Gastroesophageal sphincter (tissue), 4 donors: ENCODE measurements at regions not wholly inside any gene's neighbourhood (a gene's known extent, or its start where the extent isn't known, plus 50 kb on each side); places are given as distances from the start of the nearest gene placed in this dataset.

Experiments used
- ATAC-seq: fragments of 150-250 bp; one replicate; pipeline ENCODE4 v1.9.1; 2016; ENCODE audit warnings: mild to moderate bottlenecking, moderate library complexity
- H3K27ac ChIP-seq, 4 donors: fragments of 200-600 bp; sonication (generic) in 3 of 4; 1 replicate in 3 of 4; 2 replicates in 1 of 4; pipeline ENCODE4 v1.5.1; 2016 to 2019
- H3K27me3 ChIP-seq: fragments of 200-600 bp; sonication (generic); one replicate; pipeline ENCODE4 v1.5.1; 2019
- H3K36me3 ChIP-seq, 2 donors: fragments of 200-600 bp; sonication (generic); one replicate each; pipeline ENCODE4 v1.5.1; 2019; ENCODE audit warnings: control low read depth in 1 of 2
- H3K4me1 ChIP-seq, 3 donors: fragments of 200-600 bp; sonication (generic); 1 replicate in 2 of 3; 2 replicates in 1 of 3; pipeline ENCODE4 v1.5.1; 2016 to 2019; ENCODE audit warnings: control low read depth in 2 of 3
- H3K4me3 ChIP-seq, 2 donors: fragments of 200-600 bp; sonication (generic); one replicate each; pipeline ENCODE4 v1.5.1; 2019; ENCODE audit warnings: mild to moderate bottlenecking in 1 of 2, moderate library complexity in 1 of 2
- H3K9me3 ChIP-seq, 3 donors: fragments of 200-600 bp; sonication (generic); one replicate each; pipeline ENCODE4 v1.5.1; 2017 to 2019; ENCODE audit warnings: control low read depth in 2 of 3
- EP300 ChIP-seq: sonication (generic); formaldehyde crosslinking; IDR thresholded peaks from one replicate; pipeline ENCODE4 v1.6.1; 2017; ENCODE audit warnings: antibody characterized with exemption, mild to moderate bottlenecking
- POLR2A ChIP-seq, 2 donors: fragments of 450-650 bp; IDR thresholded peaks; one replicate each; pipeline ENCODE4 v1.6.1; 2017; ENCODE audit warnings: antibody characterized with exemption in 2 of 2, mild to moderate bottlenecking in 2 of 2, moderate library complexity in 1 of 2
- POLR2AphosphoS5 ChIP-seq: sonication (generic); formaldehyde crosslinking; IDR thresholded peaks from one replicate; pipeline ENCODE4 v1.6.1; 2017; ENCODE audit warnings: antibody characterized with exemption
- WGBS, 2 donors: methylation state at CpG; one replicate each; pipeline ENCODE4 v1.1.5; 2018; ENCODE audit warnings: low coverage in 1 of 2; 5-methylcytosine and 5-hydroxymethylcytosine counted together
- TF ChIP-seq, protein P1 (sequence below), 4 experiments: fragments of 200-600 bp in 2 of 4; fragments of 450-650 bp in 2 of 4; sonication (generic) in 1 of 4; IDR thresholded peaks; one replicate each; pipeline ENCODE4 v1.5.1; 2017 to 2019; ENCODE audit warnings: antibody characterized with exemption in 4 of 4, mild to moderate bottlenecking in 2 of 4, moderate library complexity in 2 of 4

DNA sequence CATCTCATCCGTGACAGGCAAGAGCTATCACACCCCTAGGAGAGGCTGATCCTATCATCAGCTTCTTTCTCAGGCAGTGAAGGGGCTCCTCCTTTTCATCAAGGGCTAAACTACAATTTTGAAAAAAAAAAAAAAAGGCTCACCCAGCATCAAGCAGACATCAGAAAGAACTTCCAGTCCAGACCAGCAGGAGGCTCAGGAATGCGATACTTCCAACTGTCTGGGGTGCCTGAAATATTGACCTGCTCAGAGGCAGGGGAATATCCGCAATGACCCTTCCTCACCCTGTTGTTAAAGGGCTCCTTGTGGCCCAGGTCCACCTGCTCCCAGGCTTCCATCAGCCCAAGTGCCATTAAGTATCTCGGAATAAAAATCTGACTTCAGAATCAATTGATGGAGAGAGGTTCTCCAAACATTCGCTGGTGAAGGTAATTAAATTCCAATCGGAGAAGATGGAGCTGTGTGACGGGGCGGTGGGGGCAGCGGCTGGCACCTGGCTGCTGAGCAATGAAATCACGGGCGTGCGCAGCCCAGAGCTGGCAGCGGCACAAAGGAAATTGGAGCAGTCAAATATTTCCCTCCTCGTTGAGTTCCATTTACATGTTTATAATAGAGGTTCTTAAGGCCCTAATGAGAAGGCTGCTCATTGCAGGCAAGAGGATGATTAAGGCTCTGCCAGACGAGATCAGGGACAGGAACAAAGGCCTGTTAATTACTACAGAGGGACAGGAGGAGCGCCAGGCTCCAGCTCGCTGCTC, 69.0 kb upstream of the THY1 start:
- no peaks in the 10 kb centered on the region for H3K4me1 ChIP-seq
- WGBS, 2 donors = 65 to 76% methylated on average over 7 to 13 of the region's 17 CpGs
- H3K36me3 ChIP-seq = no peaks in the 10 kb centered on the region
- no peak overlapping the region for H3K27ac ChIP-seq
- no peak for ATAC-seq
- no peaks in the 10 kb centered on the region for H3K9me3 ChIP-seq
- TF ChIP-seq POLR2A (IDR thresholded peaks at IDR 0.05) (no peak), EP300 (no peak), POLR2AphosphoS5 (no peak)
- TF ChIP-seq, protein P1, sequence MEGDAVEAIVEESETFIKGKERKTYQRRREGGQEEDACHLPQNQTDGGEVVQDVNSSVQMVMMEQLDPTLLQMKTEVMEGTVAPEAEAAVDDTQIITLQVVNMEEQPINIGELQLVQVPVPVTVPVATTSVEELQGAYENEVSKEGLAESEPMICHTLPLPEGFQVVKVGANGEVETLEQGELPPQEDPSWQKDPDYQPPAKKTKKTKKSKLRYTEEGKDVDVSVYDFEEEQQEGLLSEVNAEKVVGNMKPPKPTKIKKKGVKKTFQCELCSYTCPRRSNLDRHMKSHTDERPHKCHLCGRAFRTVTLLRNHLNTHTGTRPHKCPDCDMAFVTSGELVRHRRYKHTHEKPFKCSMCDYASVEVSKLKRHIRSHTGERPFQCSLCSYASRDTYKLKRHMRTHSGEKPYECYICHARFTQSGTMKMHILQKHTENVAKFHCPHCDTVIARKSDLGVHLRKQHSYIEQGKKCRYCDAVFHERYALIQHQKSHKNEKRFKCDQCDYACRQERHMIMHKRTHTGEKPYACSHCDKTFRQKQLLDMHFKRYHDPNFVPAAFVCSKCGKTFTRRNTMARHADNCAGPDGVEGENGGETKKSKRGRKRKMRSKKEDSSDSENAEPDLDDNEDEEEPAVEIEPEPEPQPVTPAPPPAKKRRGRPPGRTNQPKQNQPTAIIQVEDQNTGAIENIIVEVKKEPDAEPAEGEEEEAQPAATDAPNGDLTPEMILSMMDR (IDR thresholded peaks at IDR 0.05) = no peak
- H3K4me3 ChIP-seq = no peak overlapping the region
- H3K27me3 ChIP-seq = no peaks in the 10 kb centered on the region

- ATAC-seq = no peak
These were observed 67.5 kb upstream of the THY1 start for GRCh38 chr11:119490253-119491006.

DNA sequence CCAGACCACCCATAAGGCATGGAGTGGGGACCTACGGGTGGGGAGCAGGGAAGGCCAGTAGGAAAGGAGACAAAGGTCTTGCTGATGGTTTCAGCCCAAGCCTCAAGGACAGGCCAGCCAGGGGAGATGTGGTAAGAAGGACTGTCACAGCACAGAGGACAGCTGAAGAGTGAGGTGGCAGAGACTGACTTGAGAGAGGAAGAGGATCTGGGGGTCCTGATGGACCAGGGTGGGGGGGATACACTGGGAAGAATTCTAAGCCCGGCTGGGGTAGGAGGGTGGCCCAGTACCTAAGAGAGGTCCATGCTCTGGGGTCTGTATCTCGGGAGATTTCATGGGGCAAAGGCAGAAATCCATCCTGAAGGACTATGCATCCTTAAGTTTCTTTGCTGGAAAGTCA, 66.1 kb upstream of the THY1 start:
- TF ChIP-seq POLR2A (IDR thresholded peaks at IDR 0.05) = no peak
- TF ChIP-seq EP300 = no peak
- TF ChIP-seq POLR2AphosphoS5 = no peak
- TF ChIP-seq, protein P1 (IDR thresholded peaks at IDR 0.05) = no peak
- WGBS, 2 donors = 83 to 93% methylated on average over 3 of the region's 3 CpGs

More at GRCh38 chr11:119490253-119491006, 67.5 kb upstream of the THY1 start:
- H3K36me3 ChIP-seq = no peaks in the 10 kb centered on the region
- H3K4me1 ChIP-seq = no peaks in the 10 kb centered on the region
- no peak overlapping the region for H3K27ac ChIP-seq
- TF ChIP-seq, protein P1 (IDR thresholded peaks at IDR 0.05) = no peak
- TF ChIP-seq POLR2AphosphoS5 (no peak), POLR2A (IDR thresholded peaks at IDR 0.05) (no peak), EP300 (no peak)
- H3K4me3 ChIP-seq = no peak overlapping the region
- no peaks in the 10 kb centered on the region for H3K27me3 ChIP-seq
- 84 to 95% methylated on average over 4 to 10 of the region's 24 CpGs for WGBS, 2 donors
- H3K9me3 ChIP-seq = no peaks in the 10 kb centered on the region

GRCh38 chr11:119488256-119488995, 65.5 kb upstream of the THY1 start:
- H3K4me3 ChIP-seq = no peak overlapping the region
- H3K4me1 ChIP-seq = no peaks in the 10 kb centered on the region
- no peaks in the 10 kb centered on the region for H3K27me3 ChIP-seq
- no peak for ATAC-seq
- TF ChIP-seq, protein P1 (IDR thresholded peaks at IDR 0.05) = no peak
- no CpG with 5 or more reads among the region's 9 CpGs for WGBS, 2 donors
- no peak overlapping the region for H3K27ac ChIP-seq
- no peaks in the 10 kb centered on the region for H3K36me3 ChIP-seq
- H3K9me3 ChIP-seq = no peaks in the 10 kb centered on the region

More for the DNA sequence above, 66.1 kb upstream of the THY1 start:
- H3K27ac ChIP-seq = no peak overlapping the region
- H3K4me3 ChIP-seq = no peak overlapping the region
- no peak for ATAC-seq
- H3K27me3 ChIP-seq = no peaks in the 10 kb centered on the region
- no peaks in the 10 kb centered on the region for H3K36me3 ChIP-seq
- no peaks in the 10 kb centered on the region for H3K9me3 ChIP-seq
- H3K4me1 ChIP-seq = no peaks in the 10 kb centered on the region
